OCI-LY7 (cell line): ENCODE measurements at regions not wholly inside any gene's neighbourhood (a gene's known extent, or its start where the extent isn't known, plus 50 kb on each side); places are given as distances from the start of the nearest gene placed in this dataset.

ENCODE experiments used
- CTCF ChIP-seq: fragments of 200-600 bp; sonication (generic); conservative IDR thresholded peaks from 2 replicates; pipeline ENCODE4 v1.5.1; 2014; ENCODE audit warnings: mild to moderate bottlenecking, antibody characterized with exemption, low read length, moderate library complexity, mixed read lengths
- EZH2phosphoT487 ChIP-seq: fragments of 200-600 bp; sonication (generic); IDR thresholded peaks from 2 replicates; pipeline ENCODE4 v1.6.1; 2018; ENCODE audit warnings: low read depth, borderline replicate concordance, mild to moderate bottlenecking, mixed run types, antibody characterized with exemption, low read length, moderate library complexity, mixed read lengths

GRCh38 chr14:27077214-27077613 lies 479.4 kb upstream of the NOVA1 start:
- no peak for TF ChIP-seq CTCF
- TF ChIP-seq EZH2phosphoT487, result no peak
